Adipocyte (in vitro differentiated cells): ENCODE measurements at regions not wholly inside any gene's neighbourhood (a gene's known extent, or its start where the extent isn't known, plus 50 kb on each side); places are given as distances from the start of the nearest gene placed in this dataset.
A peak's percentile ranks its signal among the peaks of the same experiment; 100 is the strongest.

Experiments used
- DNase-seq: peaks from one replicate; pipeline ENCODE4 v3.0.0-alpha.2; 2015; ENCODE audit warnings: low read depth
- H3K27me3 ChIP-seq: replicated peaks from 2 replicates; pipeline ENCODE4 v1.7.0; 2013; ENCODE audit warnings: mild to moderate bottlenecking, low read length, moderate library complexity; ENCODE audit not compliant: control insufficient read depth, insufficient read depth
- H3K36me3 ChIP-seq: 2 replicates; pipeline ENCODE4 v1.7.0; 2013; ENCODE audit warnings: low read length, mild to moderate bottlenecking, moderate library complexity; ENCODE audit not compliant: control insufficient read depth, insufficient read depth, severe bottlenecking
- H3K4me1 ChIP-seq: 2 replicates; pipeline ENCODE4 v1.7.0; 2013; ENCODE audit warnings: mild to moderate bottlenecking, low read length, moderate library complexity; ENCODE audit not compliant: control insufficient read depth, insufficient read depth
- H3K4me3 ChIP-seq: 2 replicates; pipeline ENCODE4 v1.7.0; 2013; ENCODE audit warnings: mild to moderate bottlenecking, low read length, moderate library complexity
- H3K9ac ChIP-seq: 2 replicates; pipeline ENCODE4 v1.7.0; 2013; ENCODE audit warnings: mild to moderate bottlenecking, low read length, moderate library complexity
- H3K9me3 ChIP-seq: 2 replicates; pipeline ENCODE4 v1.7.0; 2013; ENCODE audit warnings: mild to moderate bottlenecking, low read length, moderate library complexity; ENCODE audit not compliant: control insufficient read depth

- Histone ChIP-seq H3K9ac (no peak overlapping the region), H3K36me3 (no peaks in the 10 kb centered on the region), H3K27me3 (no peaks in the 10 kb centered on the region), H3K9me3 (no peaks in the 10 kb centered on the region), H3K4me1 (no peaks in the 10 kb centered on the region), H3K4me3 (no peak overlapping the region)
- DNase-seq, result peak; percentile 17
Measured at GRCh38 chr3:174784206-174784934, 74.8 kb upstream of the NAALADL2 start.

GRCh38 chr3:174786825-174787224, 72.3 kb upstream of the NAALADL2 start:
- no peaks in the 10 kb centered on the region for H3K4me1 ChIP-seq
- no peak overlapping the region for H3K4me3 ChIP-seq
- no peaks in the 10 kb centered on the region for H3K36me3 ChIP-seq
- no peaks in the 10 kb centered on the region for H3K27me3 ChIP-seq
- no peak for DNase-seq
- H3K9me3 ChIP-seq, result no peaks in the 10 kb centered on the region
- H3K9ac ChIP-seq, result no peak overlapping the region

- Histone ChIP-seq H3K9me3 (no peaks in the 10 kb centered on the region), H3K4me1 (no peaks in the 10 kb centered on the region), H3K9ac (no peak overlapping the region), H3K27me3 (no peaks in the 10 kb centered on the region), H3K4me3 (no peak overlapping the region), H3K36me3 (no peaks in the 10 kb centered on the region)
- no peak for DNase-seq
Measured at GRCh38 chr3:174791161-174791560, 68.0 kb upstream of the NAALADL2 start.

DNA sequence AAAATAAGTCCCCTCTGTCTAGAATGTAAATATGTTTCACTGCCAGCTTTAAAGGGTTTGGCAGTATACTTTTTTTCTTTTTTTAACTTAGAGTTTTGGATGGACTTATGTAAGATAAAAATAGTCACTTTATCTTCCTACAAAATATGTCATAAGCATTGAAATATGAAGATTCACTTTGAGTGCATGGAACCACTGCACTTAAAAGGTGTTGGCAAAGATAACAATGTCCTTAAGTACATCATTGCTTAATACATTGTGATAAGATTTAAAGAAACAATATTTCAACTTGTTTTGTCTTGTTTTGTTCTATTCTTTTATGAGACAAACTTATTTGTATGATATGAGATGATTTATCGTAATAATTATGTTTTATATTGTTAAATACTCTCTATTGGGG, 66.3 kb upstream of the NAALADL2 start:
- Histone ChIP-seq H3K9ac (no peak overlapping the region), H3K4me3 (no peak overlapping the region), H3K4me1 (no peaks in the 10 kb centered on the region), H3K9me3 (no peaks in the 10 kb centered on the region), H3K27me3 (no peaks in the 10 kb centered on the region), H3K36me3 (no peaks in the 10 kb centered on the region)
- no peak for DNase-seq
